ENCODE measurements at regions not wholly inside any gene's neighbourhood (a gene's known extent, or its start where the extent isn't known, plus 50 kb on each side); places are given as distances from the start of the nearest gene placed in this dataset.

DNA sequence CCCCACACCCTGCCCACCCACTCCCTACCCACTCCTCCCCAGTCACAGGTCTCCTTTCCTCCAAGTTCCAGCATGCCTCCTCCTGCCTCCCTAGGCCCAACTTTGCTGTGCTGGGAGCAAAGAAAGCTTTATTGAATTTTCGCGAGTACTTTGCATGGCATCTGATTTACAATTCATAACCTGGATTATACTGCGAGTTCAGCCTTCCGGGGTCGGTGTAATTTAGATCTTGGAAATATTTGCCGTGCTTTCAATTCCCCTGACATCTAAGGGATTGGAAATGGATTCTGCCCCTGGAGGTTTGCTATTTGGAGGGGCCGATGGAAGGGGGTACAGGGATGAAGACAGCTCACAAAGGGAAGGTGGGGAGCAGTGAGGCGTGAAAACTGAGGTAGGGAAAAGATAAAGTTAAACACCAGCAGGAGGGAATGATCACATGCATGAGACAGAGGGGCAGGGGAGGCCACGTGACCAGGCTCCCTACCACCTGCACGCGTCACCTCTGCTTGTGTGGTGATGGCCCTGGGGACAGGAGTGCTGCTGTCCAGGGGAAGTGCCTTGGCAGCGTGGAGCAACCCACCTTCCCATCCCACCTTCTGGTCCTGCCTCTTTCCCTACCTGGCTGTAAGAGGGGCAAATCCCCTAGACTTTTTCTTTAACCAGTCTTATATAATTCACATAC is 132.3 kb upstream of the RPL38 start:
- no peak overlapping the region for H3K27ac ChIP-seq
- CTCF ChIA-PET = no interaction called here
- POLR2A ChIA-PET (ENCODE audit: low non-redundant PET) = no interaction called here
- no peak for DNase-seq (ENCODE audit: low spot score)
- TF ChIP-seq, protein P1, sequence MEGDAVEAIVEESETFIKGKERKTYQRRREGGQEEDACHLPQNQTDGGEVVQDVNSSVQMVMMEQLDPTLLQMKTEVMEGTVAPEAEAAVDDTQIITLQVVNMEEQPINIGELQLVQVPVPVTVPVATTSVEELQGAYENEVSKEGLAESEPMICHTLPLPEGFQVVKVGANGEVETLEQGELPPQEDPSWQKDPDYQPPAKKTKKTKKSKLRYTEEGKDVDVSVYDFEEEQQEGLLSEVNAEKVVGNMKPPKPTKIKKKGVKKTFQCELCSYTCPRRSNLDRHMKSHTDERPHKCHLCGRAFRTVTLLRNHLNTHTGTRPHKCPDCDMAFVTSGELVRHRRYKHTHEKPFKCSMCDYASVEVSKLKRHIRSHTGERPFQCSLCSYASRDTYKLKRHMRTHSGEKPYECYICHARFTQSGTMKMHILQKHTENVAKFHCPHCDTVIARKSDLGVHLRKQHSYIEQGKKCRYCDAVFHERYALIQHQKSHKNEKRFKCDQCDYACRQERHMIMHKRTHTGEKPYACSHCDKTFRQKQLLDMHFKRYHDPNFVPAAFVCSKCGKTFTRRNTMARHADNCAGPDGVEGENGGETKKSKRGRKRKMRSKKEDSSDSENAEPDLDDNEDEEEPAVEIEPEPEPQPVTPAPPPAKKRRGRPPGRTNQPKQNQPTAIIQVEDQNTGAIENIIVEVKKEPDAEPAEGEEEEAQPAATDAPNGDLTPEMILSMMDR (conservative IDR thresholded peaks at IDR 0.05; ENCODE audit: low read depth) = no peak

DNA sequence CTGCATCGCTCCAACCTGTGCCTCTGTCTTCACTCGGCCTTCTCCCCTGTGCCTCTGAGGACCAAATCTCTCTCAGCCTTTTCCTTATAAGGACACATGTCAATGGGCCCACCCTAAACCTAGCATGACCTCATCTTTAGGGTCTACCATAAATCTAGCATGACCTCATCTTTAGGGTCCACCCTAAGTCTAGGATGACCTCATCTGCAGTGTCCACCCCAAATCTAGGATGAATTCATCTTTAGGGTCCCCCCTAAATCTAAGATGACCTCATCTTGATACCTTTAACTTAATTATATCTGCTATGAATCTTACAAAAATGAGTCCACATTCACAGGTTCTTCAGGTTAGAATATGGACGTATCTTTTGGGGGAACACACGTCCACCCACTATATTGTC is 131.1 kb upstream of the RPL38 start:
- no peak overlapping the region for H3K27ac ChIP-seq
- TF ChIP-seq, protein P1 (conservative IDR thresholded peaks at IDR 0.05; ENCODE audit: low read depth) = no peak
- ChIA-PET POLR2A (ENCODE audit: low non-redundant PET) (no interaction called here), CTCF (interaction anchor here (0.6 kb wide), 1 partner anchor 13 kb away, joined by 4 read pairs; no protein-coding TSS in a partner anchor)
- no peak for DNase-seq (ENCODE audit: low spot score)

DNA sequence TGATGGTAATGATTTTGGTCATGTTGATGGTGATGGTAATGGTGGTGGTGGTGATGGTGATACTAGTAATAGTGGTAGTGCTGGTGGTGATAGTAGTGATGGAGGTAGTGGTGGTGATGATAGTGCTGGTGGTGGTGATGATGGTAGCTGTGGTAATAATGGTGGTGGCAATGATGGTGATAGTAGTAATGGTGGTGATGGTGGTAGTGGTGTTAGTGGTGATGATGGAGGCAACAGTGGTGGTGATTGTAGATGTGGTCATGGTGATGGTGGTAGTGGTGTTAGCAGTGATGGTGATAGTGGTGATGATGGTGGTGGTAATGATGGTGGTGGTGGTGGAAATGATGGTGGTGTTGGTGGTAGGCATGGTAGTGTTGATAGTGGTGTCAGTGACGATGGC is 127.0 kb upstream of the RPL38 start:
- ChIA-PET POLR2A (ENCODE audit: low non-redundant PET) (no interaction called here), CTCF (interaction anchor here (0.6 kb wide), 1 partner anchor 64 kb away, joined by 3 read pairs; no protein-coding TSS in a partner anchor)
- TF ChIP-seq, protein P1 (conservative IDR thresholded peaks at IDR 0.05; ENCODE audit: low read depth) = no peak
- DNase-seq (ENCODE audit: low spot score) = no peak
- no peak overlapping the region for H3K27ac ChIP-seq

DNA sequence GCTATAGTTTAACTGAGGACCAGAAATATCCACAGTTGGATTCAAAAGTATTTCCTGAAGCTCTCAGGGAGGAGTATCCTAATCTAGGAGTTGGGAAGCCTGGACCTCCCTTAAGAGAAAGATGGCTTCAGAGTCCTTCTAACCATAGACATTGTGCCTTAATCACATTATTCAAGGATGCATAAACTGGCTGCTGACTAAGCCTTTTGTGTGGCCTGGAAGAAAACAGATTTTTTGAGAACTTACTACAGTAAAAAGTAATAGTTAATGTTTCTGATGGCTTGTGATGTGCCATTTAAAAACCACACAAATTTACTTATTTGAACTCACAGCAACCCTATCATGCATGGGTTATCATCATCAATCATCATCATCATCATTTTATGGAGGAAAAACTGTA is 126.2 kb upstream of the RPL38 start:
- H3K27ac ChIP-seq = no peak overlapping the region
- TF ChIP-seq, protein P1 (conservative IDR thresholded peaks at IDR 0.05; ENCODE audit: low read depth) = no peak
- DNase-seq (ENCODE audit: low spot score) = no peak
- POLR2A ChIA-PET (ENCODE audit: low non-redundant PET) = no interaction called here
- CTCF ChIA-PET = no interaction called here

DNA sequence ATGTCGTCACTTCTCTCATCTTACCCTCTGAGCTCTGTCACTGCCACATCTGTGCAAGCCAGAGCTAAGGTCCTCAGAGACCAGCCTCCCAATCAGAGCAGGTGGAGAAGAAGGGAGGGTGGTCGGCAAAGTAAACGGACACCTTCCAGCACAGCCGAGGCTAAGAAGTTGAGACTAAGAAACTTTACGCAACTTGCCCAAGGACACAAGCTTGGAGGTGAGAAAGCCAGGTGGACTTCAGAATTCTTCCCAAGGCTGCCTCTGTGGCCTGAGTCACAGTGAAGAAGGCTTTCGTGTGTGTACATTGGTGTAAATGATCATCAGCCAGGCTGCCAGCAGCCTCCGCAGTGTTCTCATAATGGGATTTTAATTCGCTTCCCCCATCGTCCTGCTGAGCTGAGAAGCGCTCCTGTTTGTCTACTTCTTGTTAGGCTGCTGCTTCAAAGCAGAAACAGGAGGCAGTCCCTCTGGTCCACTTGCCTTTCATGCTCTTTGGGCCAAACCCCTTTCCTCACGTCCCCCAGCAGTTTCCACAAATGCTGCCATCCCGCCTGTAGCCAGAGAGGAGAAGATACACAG is 125.0 kb upstream of the RPL38 start:
- POLR2A ChIA-PET (ENCODE audit: low non-redundant PET) = no interaction called here

DNA sequence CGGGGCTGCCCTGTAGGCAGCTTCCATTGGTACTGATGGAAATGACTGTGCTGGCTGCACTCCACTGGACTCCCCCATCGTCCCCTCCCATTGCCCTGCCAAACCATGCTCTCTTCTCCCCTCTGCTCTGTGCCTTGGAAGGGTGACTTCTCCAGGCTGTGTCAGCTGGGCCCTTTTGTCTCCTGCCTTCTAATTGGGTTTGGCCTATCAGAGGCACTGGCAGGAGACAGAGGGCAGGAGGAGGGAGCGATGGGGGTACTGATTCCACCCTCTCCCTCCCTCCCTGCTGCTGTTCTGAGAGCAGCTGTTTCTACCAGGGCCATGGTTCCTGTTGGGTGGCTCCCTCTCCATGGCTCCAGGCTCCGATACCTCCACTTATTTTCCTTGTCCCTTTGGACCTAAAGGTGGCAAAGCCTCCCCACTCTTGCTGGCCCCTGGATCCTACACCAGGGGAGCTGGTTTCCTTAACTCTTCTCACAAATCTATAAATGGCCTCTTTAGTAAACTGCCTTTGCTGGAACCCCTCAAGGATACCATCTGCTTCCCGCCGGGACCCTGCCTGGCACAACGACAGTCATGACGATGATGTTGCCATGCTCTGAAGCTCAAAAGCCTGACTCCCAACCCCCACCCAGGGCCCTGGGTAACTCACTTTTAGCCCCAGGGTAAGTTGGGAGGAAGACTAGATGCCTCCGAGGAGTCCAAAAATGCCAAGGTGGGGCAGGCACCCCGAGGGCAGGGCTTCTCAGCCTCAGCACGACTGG is 123.8 kb upstream of the RPL38 start:
- TF ChIP-seq, protein P1 (conservative IDR thresholded peaks at IDR 0.05; ENCODE audit: low read depth) = no peak
- no peak overlapping the region for H3K27ac ChIP-seq
- POLR2A ChIA-PET (ENCODE audit: low non-redundant PET) = no interaction called here
- CTCF ChIA-PET = interaction anchor here (0.6 kb wide), 1 partner anchor 48 kb away, joined by 3 read pairs; no protein-coding TSS in a partner anchor
- no peak for DNase-seq (ENCODE audit: low spot score)

More for the DNA sequence above, 125.0 kb upstream of the RPL38 start:
- no peak overlapping the region for H3K27ac ChIP-seq
- TF ChIP-seq, protein P1 (conservative IDR thresholded peaks at IDR 0.05; ENCODE audit: low read depth) = no peak
- CTCF ChIA-PET = interaction anchor here (0.7 kb wide), 1 partner anchor 12 kb away, joined by 3 read pairs; no protein-coding TSS in a partner anchor
- DNase-seq (ENCODE audit: low spot score) = no peak
